Keratinocyte (primary cell): ENCODE measurements at regions not wholly inside any gene's neighbourhood (a gene's known extent, or its start where the extent isn't known, plus 50 kb on each side); places are given as distances from the start of the nearest gene placed in this dataset.
A peak's percentile ranks its signal among the peaks of the same experiment; 100 is the strongest.

Source experiments
- DNase-seq: peaks from one replicate; pipeline ENCODE4 v3.0.0-alpha.2; 2011; ENCODE audit warnings: low read depth, missing footprints, low spot score
- FAIRE-seq: peaks from 2 replicates; lab custom pipeline; 2011; peaks lifted over from hg19 to GRCh38; lab: Jason Lieb, UNC
- H2AFZ ChIP-seq: 2 replicates; pipeline ENCODE4 v1.6.0; 2012; ENCODE audit warnings: low read length, control low read depth, inconsistent platforms; ENCODE audit not compliant: control insufficient read depth
- H3K27ac ChIP-seq: 2 replicates; pipeline ENCODE4 v1.5.1; 2011; ENCODE audit warnings: low read length; ENCODE audit not compliant: control insufficient read depth, insufficient read depth
- H3K27me3 ChIP-seq: 3 replicates; pipeline ENCODE4 v1.6.0; 2011; ENCODE audit warnings: low read length; ENCODE audit not compliant: control insufficient read depth, insufficient read depth; ENCODE audit errors: extremely low read depth
- H3K36me3 ChIP-seq, 2 experiments: 2 replicates in 1 of 2; 3 replicates in 1 of 2; pipeline ENCODE4 v1.5.1; 2011; ENCODE audit warnings: low read length in 2 of 2, mild to moderate bottlenecking in 1 of 2; ENCODE audit not compliant: control insufficient read depth in 2 of 2, insufficient read depth in 2 of 2; ENCODE audit errors: extremely low read depth in 1 of 2
- H3K4me1 ChIP-seq: 3 replicates; pipeline ENCODE4 v1.5.1; 2011; ENCODE audit warnings: low read length; ENCODE audit not compliant: control insufficient read depth, insufficient read depth; ENCODE audit errors: extremely low read depth
- H3K4me2 ChIP-seq: 3 replicates; pipeline ENCODE4 v1.6.0; 2011; ENCODE audit warnings: low read depth, low read length; ENCODE audit not compliant: control insufficient read depth, insufficient read depth; ENCODE audit errors: extremely low read depth
- H3K4me3 ChIP-seq, 3 experiments: fragments of 200-600 bp in 1 of 3; sonication (generic) in 1 of 3; 2 replicates in 2 of 3; 3 replicates in 1 of 3; pipeline ENCODE4 v1.5.1; 2011 to 2016; ENCODE audit warnings: low read length in 3 of 3, mild to moderate bottlenecking in 3 of 3, control low read depth in 2 of 3, inconsistent platforms in 1 of 3, low read depth in 1 of 3, mixed read lengths in 1 of 3, mixed run types in 1 of 3, moderate library complexity in 1 of 3; ENCODE audit not compliant: control insufficient read depth in 2 of 3, insufficient read depth in 2 of 3; ENCODE audit errors: extremely low read depth in 1 of 3
- H3K79me2 ChIP-seq: 2 replicates; pipeline ENCODE4 v1.6.0; 2012; ENCODE audit warnings: low read length; ENCODE audit not compliant: control insufficient read depth, insufficient read depth
- H3K9ac ChIP-seq: 3 replicates; pipeline ENCODE4 v1.6.0; 2011; ENCODE audit warnings: low read length; ENCODE audit not compliant: control insufficient read depth, insufficient read depth; ENCODE audit errors: extremely low read depth
- H3K9me1 ChIP-seq: 3 replicates; pipeline ENCODE4 v1.6.0; 2011; ENCODE audit warnings: low read length; ENCODE audit not compliant: control insufficient read depth, insufficient read depth; ENCODE audit errors: extremely low read depth
- H3K9me3 ChIP-seq: 2 replicates; pipeline ENCODE4 v1.5.1; 2012; ENCODE audit warnings: low read depth, low read length; ENCODE audit not compliant: control insufficient read depth
- H4K20me1 ChIP-seq: 3 replicates; pipeline ENCODE4 v1.6.0; 2011; ENCODE audit warnings: low read length; ENCODE audit not compliant: control insufficient read depth, insufficient read depth; ENCODE audit errors: extremely low read depth
- CTCF ChIP-seq, 3 experiments: IDR thresholded peaks in 1 of 3; conservative IDR thresholded peaks in 1 of 3; optimal IDR thresholded peaks in 1 of 3; 2 replicates in 2 of 3; 3 replicates in 1 of 3; pipeline versions ENCODE3 to v1.5.1; 2011; ENCODE audit warnings: low read length in 3 of 3, mild to moderate bottlenecking in 3 of 3, moderate library complexity in 2 of 3, control low read depth in 1 of 3, inconsistent platforms in 1 of 3; ENCODE audit not compliant: insufficient read depth in 2 of 3; ENCODE audit errors: extremely low read depth in 1 of 3
- EZH2 ChIP-seq: IDR thresholded peaks from one replicate; pipeline ENCODE4 v1.6.1; 2012; ENCODE audit warnings: inconsistent platforms, mild to moderate bottlenecking, low read length, moderate library complexity
- dilution Hi-C: fragments of 300-500 bp; cut with MboI; formaldehyde crosslinking; loops from one replicate; pipeline ENCODE4 v1.7.0; 2020; ENCODE audit warnings: low sequenced_read_pairs; ENCODE audit not compliant: extremely low pct_ligation_motif_present

DNA sequence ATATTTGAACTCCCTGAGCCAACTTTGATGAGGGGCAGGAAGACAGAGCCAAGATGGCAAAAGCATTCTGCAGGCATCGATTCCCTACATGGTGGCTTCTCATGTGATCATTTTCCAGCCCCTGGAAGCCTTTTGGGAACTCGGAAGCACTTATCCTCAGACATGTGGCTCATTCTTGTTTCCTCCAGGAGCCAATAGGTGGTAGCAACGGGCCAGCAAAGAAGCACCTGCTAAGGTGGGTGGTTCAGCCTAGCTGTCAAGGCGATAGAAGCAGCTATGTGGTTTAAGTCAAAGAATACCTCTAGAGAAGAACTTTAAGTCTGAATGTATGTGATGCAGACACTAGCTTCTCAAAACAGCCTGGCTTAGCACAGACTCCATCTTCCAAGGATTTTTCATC is 64.9 kb upstream of the PAX1 start:
- FAIRE-seq: no peak
- Histone ChIP-seq H3K36me3 (no peaks in the 10 kb centered on the region), H3K9me1 (no peaks in the 10 kb centered on the region), H3K4me2 (no peak overlapping the region), H3K27me3 (no peaks in the 10 kb centered on the region), H2AFZ (no peak overlapping the region), H3K9me3 (no peaks in the 10 kb centered on the region), H3K9ac (no peak overlapping the region), H4K20me1 (no peaks in the 10 kb centered on the region), H3K27ac (no peak overlapping the region), H3K4me3 (no peak overlapping the region), H3K4me1 (no peaks in the 10 kb centered on the region), H3K79me2 (no peaks in the 10 kb centered on the region)
- TF ChIP-seq EZH2 (no peak), CTCF (optimal IDR thresholded peaks at IDR 0.05 in 1 of 3, IDR thresholded peaks at IDR 0.05 in 1 of 3, conservative IDR thresholded peaks at IDR 0.05 in 1 of 3; ENCODE audit: extremely low read depth in 1 of 3, insufficient read depth in 2 of 3, low read length in 3 of 3) (peak; percentile 8 to 28 (median 25))
- no peak for DNase-seq
- dilution Hi-C loops: no loop called here

DNA sequence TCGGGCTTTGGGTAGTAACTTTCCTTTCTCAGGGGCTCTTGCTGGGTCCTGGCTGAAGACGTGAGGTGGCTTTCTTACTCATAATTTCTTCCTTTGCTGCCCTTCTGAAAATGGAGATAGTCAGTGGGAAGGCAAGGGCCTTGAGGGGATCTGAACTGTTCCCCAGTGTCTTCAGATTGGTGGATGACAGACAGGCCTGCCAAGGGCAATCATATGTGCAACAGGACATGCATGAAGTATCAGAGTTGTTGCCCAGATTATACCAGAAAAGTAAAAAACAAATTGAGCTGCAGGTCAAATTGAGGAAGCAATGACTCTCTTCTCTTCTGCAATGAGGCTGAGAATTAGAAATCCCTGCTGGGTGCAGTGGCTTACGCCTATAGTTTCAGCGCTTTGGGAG is 71.6 kb upstream of the PAX1 start:
- no peak for FAIRE-seq
- Histone ChIP-seq H3K27me3 (no peaks in the 10 kb centered on the region), H3K36me3 (no peaks in the 10 kb centered on the region), H3K4me3 (no peak overlapping the region), H3K4me1 (no peaks in the 10 kb centered on the region), H2AFZ (no peak overlapping the region), H3K79me2 (no peaks in the 10 kb centered on the region), H3K9me3 (no peaks in the 10 kb centered on the region), H3K27ac (no peak overlapping the region), H4K20me1 (no peaks in the 10 kb centered on the region), H3K4me2 (no peak overlapping the region), H3K9ac (no peak overlapping the region), H3K9me1 (no peaks in the 10 kb centered on the region)
- no peak for TF ChIP-seq CTCF (optimal IDR thresholded peaks at IDR 0.05 in 1 of 3, IDR thresholded peaks at IDR 0.05 in 1 of 3, conservative IDR thresholded peaks at IDR 0.05 in 1 of 3; ENCODE audit: extremely low read depth in 1 of 3, insufficient read depth in 2 of 3, low read length in 3 of 3)
- TF ChIP-seq EZH2: no peak
- dilution Hi-C loops: no loop called here
- DNase-seq: no peak
